ENCODE measurements at regions not wholly inside any gene's neighbourhood (a gene's known extent, or its start where the extent isn't known, plus 50 kb on each side); places are given as distances from the start of the nearest gene placed in this dataset.

GRCh38 chr11:134759855-134760254 is 347.8 kb upstream of the B3GAT1 start:
- TF ChIP-seq POLR2AphosphoS5 (IDR thresholded peaks at IDR 0.05) = no peak
- no peak for TF ChIP-seq POLR2A (IDR thresholded peaks at IDR 0.05)
